WTC11 (cell line): ENCODE measurements at regions not wholly inside any gene's neighbourhood (a gene's known extent, or its start where the extent isn't known, plus 50 kb on each side); places are given as distances from the start of the nearest gene placed in this dataset.

Experiments used
- ATAC-seq: fragments of 200-7000 bp; cut with Tn5 transposase; 2 replicates; pipeline ENCODE4 v1.10.0; 2021; ENCODE audit warnings: mild to moderate bottlenecking, moderate library complexity
- CTCF ChIA-PET: fragments of 300-600 bp; sonication (Branson Sonifier 250); formaldehyde crosslinking; loops from one replicate; lab custom pipeline; 2021; ENCODE audit warnings: antibody characterized with exemption; lab: Charles Lee
- POLR2A ChIA-PET: fragments of 350-600 bp; sonication (Branson Sonifier 250); formaldehyde crosslinking; loops from one replicate; lab custom pipeline; 2021; ENCODE audit warnings: antibody characterized with exemption; lab: Charles Lee
- DNase-seq: peaks from one replicate; pipeline ENCODE4 v3.0.0; 2021; ENCODE audit warnings: low spot score
- H3K27ac Mint-ChIP-seq: 2 replicates; pipeline ENCODE4 v1.8.0; 2021; ENCODE audit warnings: mixed read lengths
- H3K27me3 Mint-ChIP-seq: 2 replicates; pipeline ENCODE4 v1.8.0; 2021; ENCODE audit warnings: low read depth, mild to moderate bottlenecking, moderate library complexity, mixed read lengths
- H3K36me3 Mint-ChIP-seq: 2 replicates; pipeline ENCODE4 v1.8.0; 2021; ENCODE audit warnings: mixed read lengths
- H3K4me1 Mint-ChIP-seq: 2 replicates; pipeline ENCODE4 v1.8.0; 2022; ENCODE audit warnings: mixed read lengths
- H3K4me3 Mint-ChIP-seq: 2 replicates; pipeline ENCODE4 v1.8.0; 2021; ENCODE audit warnings: mild to moderate bottlenecking, moderate library complexity, mixed read lengths
- H3K9me3 Mint-ChIP-seq: 2 replicates; pipeline ENCODE4 v1.8.0; 2021; ENCODE audit warnings: mixed read lengths
- ATF3 ChIP-seq: sonication (generic); formaldehyde crosslinking; conservative IDR thresholded peaks from 2 replicates; pipeline ENCODE4 v1.8.1; 2022; ENCODE audit warnings: mild to moderate bottlenecking, missing genetic modification reagents
- ATF6 ChIP-seq: sonication (generic); formaldehyde crosslinking; IDR thresholded peaks from 2 replicates; pipeline ENCODE4 v1.8.1; 2023; ENCODE audit warnings: mild to moderate bottlenecking, missing genetic modification reagents
- CDX4 ChIP-seq: fragments of 250-450 bp; sonication (Bioruptor Pico); IDR thresholded peaks from 2 replicates; pipeline ENCODE4 v1.9.0; 2021; ENCODE audit warnings: moderate library complexity, mild to moderate bottlenecking, inconsistent platforms, borderline replicate concordance
- EMX1 ChIP-seq: fragments of 250-450 bp; sonication (Bioruptor Pico); IDR thresholded peaks from 2 replicates; pipeline ENCODE4 v1.8.0; 2021; ENCODE audit warnings: mild to moderate bottlenecking
- ESRRA ChIP-seq: sonication (generic); formaldehyde crosslinking; IDR thresholded peaks from 2 replicates; pipeline ENCODE4 v1.8.1; 2022; ENCODE audit warnings: mild to moderate bottlenecking, missing genetic modification reagents, borderline replicate concordance
- FOXK1 ChIP-seq: sonication (generic); formaldehyde crosslinking; IDR thresholded peaks from 2 replicates; pipeline ENCODE4 v1.8.0; 2022; ENCODE audit warnings: mild to moderate bottlenecking, moderate library complexity, missing genetic modification reagents
- MXD4 ChIP-seq: fragments of 250-450 bp; sonication (Bioruptor Pico); IDR thresholded peaks from 2 replicates; pipeline ENCODE4 v1.8.0; 2021; ENCODE audit warnings: mild to moderate bottlenecking, moderate library complexity, borderline replicate concordance
- MYBL2 ChIP-seq: sonication (generic); formaldehyde crosslinking; IDR thresholded peaks from 2 replicates; pipeline ENCODE4 v1.8.1; 2023; ENCODE audit warnings: mild to moderate bottlenecking, moderate library complexity, missing genetic modification reagents
- NR3C1 ChIP-seq: sonication (generic); formaldehyde crosslinking; conservative IDR thresholded peaks from 2 replicates; pipeline ENCODE4 v1.8.1; 2023; ENCODE audit warnings: low read depth, mild to moderate bottlenecking, missing genetic modification reagents
- OVOL2 ChIP-seq: fragments of 250-450 bp; sonication (Bioruptor Pico); IDR thresholded peaks from 2 replicates; pipeline ENCODE4 v1.9.0; 2021; ENCODE audit warnings: mild to moderate bottlenecking, borderline replicate concordance
- PREB ChIP-seq: sonication (generic); formaldehyde crosslinking; IDR thresholded peaks from 2 replicates; pipeline ENCODE4 v1.8.1; 2022; ENCODE audit warnings: mild to moderate bottlenecking, missing genetic modification reagents, moderate library complexity, borderline replicate concordance
- PRRX2 ChIP-seq: fragments of 250-450 bp; sonication (Bioruptor Pico); IDR thresholded peaks from 2 replicates; pipeline ENCODE4 v1.8.0; 2021; ENCODE audit warnings: mild to moderate bottlenecking
- RORB ChIP-seq: fragments of 250-450 bp; sonication (Bioruptor Pico); IDR thresholded peaks from 2 replicates; pipeline ENCODE4 v1.9.0; 2021; ENCODE audit warnings: mild to moderate bottlenecking
- STAT6 ChIP-seq: sonication (generic); formaldehyde crosslinking; conservative IDR thresholded peaks from 2 replicates; pipeline ENCODE4 v1.8.1; 2023; ENCODE audit warnings: mild to moderate bottlenecking, low read depth, missing genetic modification reagents, moderate library complexity
- TEAD1 ChIP-seq: sonication (generic); formaldehyde crosslinking; IDR thresholded peaks from 2 replicates; pipeline ENCODE4 v1.8.0; 2022; ENCODE audit warnings: mild to moderate bottlenecking, missing genetic modification reagents
- TEAD4 ChIP-seq: sonication (generic); formaldehyde crosslinking; IDR thresholded peaks from 2 replicates; pipeline ENCODE4 v1.8.0; 2022; ENCODE audit warnings: mild to moderate bottlenecking, missing genetic modification reagents
- ZBTB43 ChIP-seq: sonication (generic); formaldehyde crosslinking; IDR thresholded peaks from 2 replicates; pipeline ENCODE4 v1.8.1; 2023; ENCODE audit warnings: mild to moderate bottlenecking, missing genetic modification reagents
- ZNF121 ChIP-seq: sonication (generic); formaldehyde crosslinking; IDR thresholded peaks from 2 replicates; pipeline ENCODE4 v1.8.0; 2023; ENCODE audit warnings: missing genetic modification reagents
- ZNF232 ChIP-seq: sonication (generic); formaldehyde crosslinking; IDR thresholded peaks from 2 replicates; pipeline ENCODE4 v1.8.0; 2022; ENCODE audit warnings: mild to moderate bottlenecking, missing genetic modification reagents
- ZNF512 ChIP-seq: sonication (generic); formaldehyde crosslinking; IDR thresholded peaks from 2 replicates; pipeline ENCODE4 v1.8.1; 2022; ENCODE audit warnings: missing genetic modification reagents, borderline replicate concordance
- ZNF671 ChIP-seq: fragments of 250-450 bp; sonication (Bioruptor Pico); IDR thresholded peaks from 2 replicates; pipeline ENCODE4 v1.8.0; 2021; ENCODE audit warnings: mild to moderate bottlenecking

- ChIA-PET POLR2A (no interaction called here), CTCF (interaction anchor here (0.5 to 1.8 kb wide), 29 partner anchors 8 to 140 kb away, joined by 3 to 28 read pairs (median 4); no protein-coding TSS in a partner anchor)
- Mint-ChIP-seq H3K27me3 (peaks cover 39% of the 10 kb centered on the region), H3K36me3 (no peaks in the 10 kb centered on the region), H3K9me3 (peaks cover 5% of the 10 kb centered on the region; the same call in 1 of the 2 replicates), H3K4me1 (peaks cover 13% of the 10 kb centered on the region), H3K27ac (no peak overlapping the region), H3K4me3 (no peak overlapping the region)
- DNase-seq (no peak), ATAC-seq (no peak)
- TF ChIP-seq ZNF121 (CRISPR knock-in tag): no peak
- TF ChIP-seq PRRX2 (CRISPR knock-in tag): no peak
- no peak for TF ChIP-seq TEAD1 (CRISPR knock-in tag)
- no peak for TF ChIP-seq PREB (CRISPR knock-in tag)
- TF ChIP-seq ZNF671 (CRISPR knock-in tag): no peak
- TF ChIP-seq ZNF512: no peak
- no peak for TF ChIP-seq ATF3 (CRISPR knock-in tag)
- TF ChIP-seq CDX4 (CRISPR knock-in tag): no peak
- no peak for TF ChIP-seq ZNF232
- TF ChIP-seq STAT6 (CRISPR knock-in tag): no peak
- no peak for TF ChIP-seq MXD4 (CRISPR knock-in tag)
- no peak for TF ChIP-seq MYBL2 (CRISPR knock-in tag)
- no peak for TF ChIP-seq FOXK1
- TF ChIP-seq EMX1 (CRISPR knock-in tag): no peak
- no peak for TF ChIP-seq OVOL2 (CRISPR knock-in tag)
- no peak for TF ChIP-seq ESRRA (CRISPR knock-in tag)
- TF ChIP-seq ATF6 (CRISPR knock-in tag): no peak
These were observed 81.8 kb downstream of the RTP5 start for GRCh38 chr2:241951316-241951700.

GRCh38 chr2:241951920-241952319, 82.4 kb downstream of the RTP5 start:
- no peak overlapping the region for H3K27ac Mint-ChIP-seq
- no peak overlapping the region for H3K4me3 Mint-ChIP-seq
- H3K4me1 Mint-ChIP-seq: peaks cover 6% of the 10 kb centered on the region
- ChIA-PET CTCF (interaction anchor here (1.0 to 1.8 kb wide), 4 partner anchors 14 to 139 kb away, joined by 3 to 10 read pairs (median 7); no protein-coding TSS in a partner anchor), POLR2A (no interaction called here)
- ATAC-seq (no peak), DNase-seq (no peak)
- peaks cover 5% of the 10 kb centered on the region; the same call in 1 of the 2 replicates for H3K9me3 Mint-ChIP-seq
- no peaks in the 10 kb centered on the region for H3K36me3 Mint-ChIP-seq
- peaks cover 32% of the 10 kb centered on the region for H3K27me3 Mint-ChIP-seq
- TF ChIP-seq ZBTB43 (CRISPR knock-in tag) (no peak), NR3C1 (no peak), TEAD4 (no peak), RORB (CRISPR knock-in tag) (no peak), STAT6 (CRISPR knock-in tag) (no peak), CDX4 (CRISPR knock-in tag) (no peak)
